NCI-H748 (cell line): ENCODE measurements at regions not wholly inside any gene's neighbourhood (a gene's known extent, or its start where the extent isn't known, plus 50 kb on each side); places are given as distances from the start of the nearest gene placed in this dataset.
"Not testable (repeated sequence)": the region's sequence is repeated elsewhere in the genome, so short reads cannot be mapped to it uniquely, and the experiment has no call there.

Experiments
- DNase-seq: peaks from one replicate; lab custom pipeline; 2025; ENCODE audit not compliant: unreplicated experiment; lab: John Stamatoyannopoulos, UW

DNA sequence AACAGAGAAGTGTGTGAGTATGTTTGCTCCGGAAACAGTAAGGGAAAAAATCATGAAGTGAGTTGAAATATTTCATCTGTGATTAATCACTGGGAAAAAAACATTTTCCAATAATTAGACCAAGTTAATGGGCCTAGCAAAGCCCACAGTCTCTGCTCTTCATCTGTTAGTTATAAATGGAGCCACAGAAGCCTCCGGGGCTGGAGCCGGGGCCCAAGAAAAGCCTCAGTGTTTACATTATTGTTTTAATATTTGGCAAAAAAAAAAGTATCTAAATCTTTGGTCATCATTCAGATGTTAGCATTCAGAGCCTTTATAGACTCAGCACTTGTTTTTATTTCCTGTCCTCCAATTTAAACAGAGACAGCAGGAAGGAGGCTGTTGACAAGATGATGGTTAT is 115.0 kb downstream of the UBE2U start:
- DNase-seq, result no peak

DNA sequence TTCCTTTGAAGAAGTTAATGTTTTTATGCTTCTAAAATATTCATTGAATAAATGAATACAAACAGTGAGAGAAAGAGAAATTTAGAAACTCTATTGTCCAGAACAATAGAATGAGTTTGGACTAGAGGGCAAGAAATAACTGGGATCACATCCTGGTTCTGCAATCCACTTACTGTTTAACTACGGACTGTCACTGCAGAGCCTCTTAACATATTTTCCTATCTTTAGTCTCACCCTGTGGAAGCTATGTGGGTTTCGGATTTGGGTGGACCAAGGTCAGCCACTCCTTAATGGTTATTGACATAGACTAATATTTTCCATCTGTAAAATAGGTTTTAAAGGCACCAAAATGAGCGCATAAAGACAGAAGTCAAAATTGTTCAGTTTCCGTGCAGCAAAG is 116.6 kb downstream of the UBE2U start:
- DNase-seq, result no peak

DNA sequence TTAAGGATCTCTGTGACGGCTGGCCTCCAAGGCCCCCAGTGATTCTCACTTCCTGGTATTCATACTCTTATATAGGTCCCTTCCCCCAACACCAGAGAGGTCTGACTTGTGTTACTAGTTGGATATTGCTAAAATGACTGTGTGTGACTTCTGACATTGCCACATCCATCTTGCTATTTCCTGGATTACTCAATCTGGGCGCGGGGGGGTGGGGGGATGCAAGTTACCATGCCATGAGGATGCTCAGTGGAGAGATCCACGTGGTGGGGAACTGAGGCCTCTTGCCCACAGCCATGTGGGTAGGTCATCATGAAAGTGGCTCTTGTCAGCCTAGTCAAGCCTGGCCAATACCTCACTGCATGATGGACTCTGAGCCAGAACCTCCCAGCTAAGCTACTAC is 117.0 kb downstream of the UBE2U start:
- no peak for DNase-seq

DNA sequence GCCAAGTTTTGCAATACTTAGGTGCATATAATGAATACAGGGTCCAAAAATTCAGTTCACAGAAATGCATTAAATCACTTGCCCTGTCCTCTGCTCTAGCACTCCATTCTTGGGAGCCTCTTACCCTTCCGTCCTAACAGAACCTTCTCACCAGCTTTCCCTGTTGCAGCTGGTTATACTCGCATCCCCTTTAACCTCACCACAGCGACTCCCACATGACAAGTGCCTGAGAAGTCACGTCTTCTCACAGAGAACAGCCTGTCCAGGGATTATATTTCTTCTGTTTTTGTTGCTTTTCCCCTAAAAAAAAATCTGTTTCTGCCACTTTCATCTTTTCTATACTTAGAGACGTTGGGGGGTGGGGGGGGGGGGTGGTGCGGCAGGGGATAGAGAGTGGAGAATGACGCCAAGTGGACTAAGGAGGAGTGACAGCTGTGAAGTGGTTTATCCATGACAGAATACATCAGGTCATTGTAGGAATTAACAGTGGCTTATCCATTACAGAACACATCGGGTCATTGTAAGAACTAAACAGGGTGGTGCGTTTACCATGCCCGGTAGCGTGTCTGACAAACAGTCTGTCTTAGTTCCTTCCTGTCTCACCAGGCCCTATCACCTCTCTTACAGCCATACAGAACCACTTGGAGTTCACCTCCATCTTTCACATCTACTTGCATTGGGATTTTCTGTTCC is 117.6 kb downstream of the UBE2U start:
- no peak for DNase-seq

- DNase-seq, result no peak
These were observed 119.6 kb downstream of the UBE2U start for GRCh38 chr1:64323054-64323453.

DNA sequence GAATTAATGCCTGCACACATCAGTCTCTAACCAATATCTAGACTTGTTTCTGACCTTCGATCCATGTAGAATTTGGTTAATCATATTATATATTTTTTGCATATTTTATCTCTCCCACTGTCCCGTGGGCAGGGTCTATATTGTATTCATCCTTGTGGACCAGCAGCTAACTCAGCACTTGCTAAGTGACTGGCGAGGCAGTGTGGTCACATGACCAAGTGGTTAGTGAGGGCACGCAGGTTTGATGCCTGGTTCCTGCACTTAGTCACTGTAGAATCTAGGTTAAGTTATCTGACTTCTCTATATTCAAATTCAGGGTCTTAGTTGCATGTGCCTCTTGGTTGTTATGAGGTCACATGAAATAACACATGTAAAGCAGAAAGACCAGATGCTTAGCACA is 120.5 kb downstream of the UBE2U start:
- no peak for DNase-seq

GRCh38 chr1:64325856-64326255 is 122.4 kb downstream of the UBE2U start:
- DNase-seq, result no peak

- no peak for DNase-seq
These were observed 123.7 kb downstream of the UBE2U start for GRCh38 chr1:64327119-64327518.

GRCh38 chr1:64328193-64328592 is 124.8 kb downstream of the UBE2U start:
- DNase-seq, result no peak

- DNase-seq, result no peak
These were observed 127.4 kb downstream of the UBE2U start for GRCh38 chr1:64330839-64331238.

DNA sequence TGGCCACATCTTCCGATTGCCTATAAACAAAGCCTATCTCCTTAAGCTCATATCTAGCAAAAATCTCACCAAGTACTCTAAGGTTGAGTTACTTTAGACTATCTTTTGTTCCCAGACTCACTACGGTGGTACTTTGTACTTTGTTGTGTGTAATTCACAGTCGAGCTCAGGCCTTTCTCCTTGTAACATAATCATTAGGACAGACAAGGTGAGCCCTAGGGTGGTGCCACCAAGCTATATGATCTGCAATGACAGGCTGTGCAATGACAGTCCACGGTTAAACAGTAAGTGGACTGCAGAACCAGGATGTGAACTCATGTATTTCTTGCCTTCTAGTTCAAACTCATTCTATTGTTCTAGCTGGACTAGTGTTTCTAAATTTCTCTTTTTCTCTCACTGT is 132.2 kb downstream of the UBE2U start:
- DNase-seq, result no peak

DNA sequence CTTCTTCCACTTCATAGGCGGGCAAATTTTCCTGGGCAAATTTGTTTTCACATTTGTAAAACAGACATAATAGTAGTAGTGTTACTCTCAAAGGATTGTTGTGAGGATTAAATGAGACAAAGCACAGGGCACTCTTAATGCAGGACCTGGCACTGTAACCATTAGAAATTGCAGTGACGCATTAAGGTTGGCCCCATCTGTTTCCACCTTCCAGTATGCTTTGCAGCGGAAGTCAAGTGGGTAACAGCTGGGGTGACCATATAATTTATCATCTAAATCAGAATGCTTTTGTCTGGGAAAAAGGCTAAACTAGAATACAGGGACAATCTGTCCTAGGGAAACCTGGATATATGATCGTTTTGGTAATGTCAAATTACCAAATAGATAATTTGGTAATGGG is 132.5 kb upstream of the CACHD1 start:
- peak; percentile 24 for DNase-seq

- no peak for DNase-seq
These were observed 132.0 kb upstream of the CACHD1 start for GRCh38 chr1:64337926-64338325.

DNA sequence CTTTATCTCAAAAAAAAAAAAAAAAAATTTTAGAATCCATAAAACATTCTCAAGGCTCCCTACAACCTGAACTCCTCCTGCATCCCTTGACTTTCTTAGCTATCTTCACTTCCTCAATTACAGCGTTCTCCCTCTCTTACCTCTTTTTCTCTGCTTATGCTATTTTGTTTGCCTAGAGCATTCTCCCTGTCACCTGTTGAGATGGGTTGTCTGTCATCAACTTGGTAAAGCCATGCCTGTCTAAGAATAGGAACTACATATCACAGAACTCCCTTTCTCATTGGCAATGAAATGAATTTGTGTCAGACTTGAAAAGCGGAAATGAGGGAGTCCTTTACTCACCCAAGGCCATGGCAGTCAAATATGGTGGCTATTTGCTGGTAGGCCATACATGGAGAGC is 129.6 kb upstream of the CACHD1 start:
- no peak for DNase-seq

GRCh38 chr1:64343105-64343822 is 126.7 kb upstream of the CACHD1 start:
- DNase-seq, result peak; percentile 85

DNA sequence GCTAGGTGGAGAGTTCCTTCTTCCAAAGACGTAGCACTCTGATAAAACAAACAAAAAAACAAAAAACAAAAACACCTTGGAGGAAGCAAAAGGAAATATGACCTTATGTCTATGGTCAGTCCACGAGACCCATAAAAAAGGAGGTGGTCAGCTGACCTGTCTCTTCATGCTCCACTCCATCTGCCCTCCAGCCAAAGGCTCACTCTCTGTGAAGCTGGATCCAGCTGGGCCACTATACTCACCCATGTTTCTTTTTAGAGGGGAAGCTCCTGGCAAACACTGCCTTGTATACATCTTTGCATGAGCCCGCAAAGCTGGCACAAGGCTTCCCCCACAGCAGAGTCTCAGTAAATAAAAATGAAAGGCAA is 126.1 kb upstream of the CACHD1 start:
- DNase-seq, result no peak

DNA sequence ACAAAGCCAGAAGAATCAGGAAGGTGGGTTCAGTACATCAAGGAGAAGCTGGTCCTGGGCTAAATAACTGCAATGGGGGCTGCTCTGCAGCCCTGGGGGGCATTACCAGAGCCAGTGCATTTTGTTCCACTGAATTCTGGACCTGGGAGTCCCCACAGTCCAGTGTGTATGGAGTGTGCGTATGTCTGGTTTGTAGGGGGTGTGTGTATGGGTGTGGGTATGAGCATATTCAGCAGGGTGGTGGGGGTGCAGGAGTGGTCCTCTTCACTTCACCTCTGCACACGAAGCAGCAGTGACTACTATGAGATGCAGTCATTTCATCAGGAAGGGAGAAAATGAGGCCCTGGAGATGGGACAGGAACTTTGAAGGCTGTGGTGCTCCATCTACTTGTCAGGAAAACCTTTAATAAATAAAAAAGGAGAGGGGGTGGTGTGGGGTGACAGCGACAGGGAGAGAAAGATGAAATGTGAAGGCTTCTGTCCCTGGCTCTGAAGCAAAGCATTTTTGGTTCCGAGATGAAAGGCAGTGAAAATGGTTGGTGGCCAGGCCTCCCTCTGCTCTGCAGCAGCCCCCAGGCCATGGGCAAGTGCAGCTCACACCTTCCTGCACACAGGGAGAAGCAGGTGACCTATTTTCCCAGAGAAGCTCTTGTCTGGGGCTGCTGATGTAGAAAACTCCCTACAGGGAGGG is 121.5 kb upstream of the CACHD1 start:
- DNase-seq, result no peak

DNA sequence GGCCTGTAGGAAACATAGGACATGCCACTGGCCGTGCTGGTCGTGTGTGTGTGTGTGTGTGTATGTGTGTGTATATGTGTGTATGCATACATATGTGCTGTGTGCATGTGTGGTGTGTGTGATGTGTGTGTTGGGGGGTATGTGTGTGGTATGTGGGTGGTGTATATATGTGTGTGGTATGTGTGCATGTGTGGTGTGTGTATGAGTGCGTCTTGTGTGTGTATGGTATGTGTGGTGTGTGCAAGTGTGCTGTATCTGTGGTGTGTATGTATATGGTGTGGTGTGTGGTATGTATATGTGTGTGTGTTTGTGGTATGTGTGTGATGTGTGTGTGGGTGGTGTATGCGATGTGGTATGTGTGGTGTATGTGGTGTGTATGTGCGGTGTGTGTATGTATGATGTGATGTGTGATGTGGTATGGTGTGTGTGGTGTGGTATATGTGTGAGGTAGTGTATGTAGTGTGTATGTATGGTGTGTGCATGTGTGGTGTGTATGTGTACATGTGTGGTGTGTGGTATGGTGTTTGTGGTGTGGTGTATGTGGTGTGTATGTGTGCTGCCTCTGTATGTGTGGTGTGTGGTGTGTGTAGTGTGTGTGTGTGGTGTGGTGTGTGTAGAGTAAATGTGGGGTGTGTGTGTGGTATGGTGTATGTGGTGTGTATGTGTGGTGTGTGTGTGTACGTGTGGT is 120.8 kb upstream of the CACHD1 start:
- no peak for DNase-seq

- DNase-seq, result not testable (repeated sequence)
These were observed 114.4 kb upstream of the CACHD1 start for GRCh38 chr1:64355534-64355933.

DNA sequence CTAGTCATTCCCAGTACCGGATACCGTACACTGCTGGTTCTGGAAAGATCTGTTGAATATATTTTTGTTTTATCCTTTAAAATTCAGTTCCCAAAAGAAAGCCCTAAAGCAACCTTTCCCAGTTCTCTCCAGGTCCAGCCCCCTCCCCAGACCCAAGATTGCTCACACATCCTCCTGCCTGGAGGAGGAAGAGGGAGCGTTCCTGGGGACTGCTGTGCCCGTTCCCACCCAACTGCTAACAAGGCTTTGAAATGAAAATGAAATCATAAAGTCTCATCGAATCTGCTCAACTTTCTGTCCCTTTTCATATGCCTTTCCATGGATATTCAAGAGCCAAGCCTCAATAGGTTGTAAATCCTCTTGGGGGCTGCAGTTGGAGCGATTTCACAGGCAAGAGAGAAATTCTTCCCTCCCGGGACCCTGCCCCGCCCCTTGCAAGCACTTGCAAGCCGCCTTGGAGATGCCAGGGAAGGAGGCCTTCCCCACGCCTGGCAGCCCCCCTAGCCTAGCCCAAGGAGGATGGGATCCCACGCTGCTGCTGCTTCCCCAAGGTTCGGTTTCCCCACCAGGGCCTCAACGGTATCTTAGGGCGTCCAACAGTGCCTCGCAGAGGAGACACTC is 113.2 kb upstream of the CACHD1 start:
- DNase-seq, result no peak

GRCh38 chr1:64357422-64357821 is 112.5 kb upstream of the CACHD1 start:
- DNase-seq, result no peak
